ENCODE measurements at regions not wholly inside any gene's neighbourhood (a gene's known extent, or its start where the extent isn't known, plus 50 kb on each side); places are given as distances from the start of the nearest gene placed in this dataset.

DNA sequence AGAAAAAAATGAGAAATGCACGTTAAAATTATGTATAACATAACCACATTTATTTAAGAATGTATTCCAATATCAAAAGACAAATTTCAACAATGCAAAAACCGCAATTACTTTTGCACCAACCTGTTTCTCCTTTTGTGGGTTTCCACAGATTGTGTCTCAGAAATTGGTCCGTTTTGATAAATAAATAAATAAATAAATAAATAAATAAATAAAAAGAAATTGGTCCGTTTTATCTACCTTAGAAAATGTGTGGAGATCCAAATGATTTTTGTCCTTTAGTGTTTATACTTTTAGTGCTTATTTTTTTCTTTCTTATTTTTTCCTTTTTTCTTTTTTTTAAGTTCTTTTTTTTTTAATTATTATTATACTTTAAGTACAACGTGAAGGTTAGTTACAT lies 1682.2 kb upstream of the TMEFF2 start:
- no peak overlapping the region for H2AFZ ChIP-seq (ENCODE audit: low read depth, low read length, poor library complexity, severe bottlenecking)
- POLR2A ChIA-PET, result no interaction called here
- intact Hi-C loops (cut with micrococcal nuclease), result no loop called here
- H3K4me3 ChIP-seq (replicated peaks in 1 of 2; ENCODE audit: low read depth in 1 of 2, low read length in 2 of 2), result no peak overlapping the region
- H3K9ac ChIP-seq (ENCODE audit: low read length), result no peak overlapping the region
- no TSS peak for BruUV-seq (replicated peaks)
- CTCF ChIA-PET, result no interaction called here
- no peaks in the 10 kb centered on the region for H3K4me1 ChIP-seq (ENCODE audit: control insufficient read depth in 1 of 2, insufficient read depth in 2 of 2, low read length in 2 of 2)
- H3K79me2 ChIP-seq (ENCODE audit: insufficient read depth, low read length), result no peaks in the 10 kb centered on the region
- TF ChIP-seq EZH2phosphoT487 (IDR thresholded peaks at IDR 0.05; ENCODE audit: borderline replicate concordance) (no peak), SRF (IDR thresholded peaks at IDR 0.05; ENCODE audit: low read depth) (no peak), JUND (IDR thresholded peaks at IDR 0.05) (no peak), CBX3 (IDR thresholded peaks at IDR 0.05; ENCODE audit: low read depth) (no peak), SIN3A (IDR thresholded peaks at IDR 0.05; ENCODE audit: low read depth) (no peak), SP1 (IDR thresholded peaks at IDR 0.05; ENCODE audit: low read depth) (no peak), POLR2A (IDR thresholded peaks at IDR 0.05; ENCODE audit: borderline replicate concordance, extremely low read depth, insufficient read depth, insufficient read length) (no peak), FOSL1 (IDR thresholded peaks at IDR 0.05; ENCODE audit: low read depth) (no peak), EZH2 (IDR thresholded peaks at IDR 0.05) (no peak), YY1 (IDR thresholded peaks at IDR 0.05; ENCODE audit: extremely low read depth, insufficient replicate concordance, low read depth, low read length) (no peak), CEBPB (IDR thresholded peaks at IDR 0.05; ENCODE audit: low read depth) (no peak), ZFX (IDR thresholded peaks at IDR 0.05) (no peak), ZNF274 (IDR thresholded peaks at IDR 0.05; ENCODE audit: low read depth, low read length) (no peak), RAD21 (IDR thresholded peaks at IDR 0.05; ENCODE audit: low read depth) (no peak), EGR1 (IDR thresholded peaks at IDR 0.05; ENCODE audit: low read depth) (no peak), TCF7L2 (IDR thresholded peaks at IDR 0.05; ENCODE audit: borderline replicate concordance, extremely low read depth, insufficient read depth, insufficient read length) (no peak), ELF1 (IDR thresholded peaks at IDR 0.05; ENCODE audit: borderline replicate concordance, low read depth) (no peak)
- TF ChIP-seq, protein P1, sequence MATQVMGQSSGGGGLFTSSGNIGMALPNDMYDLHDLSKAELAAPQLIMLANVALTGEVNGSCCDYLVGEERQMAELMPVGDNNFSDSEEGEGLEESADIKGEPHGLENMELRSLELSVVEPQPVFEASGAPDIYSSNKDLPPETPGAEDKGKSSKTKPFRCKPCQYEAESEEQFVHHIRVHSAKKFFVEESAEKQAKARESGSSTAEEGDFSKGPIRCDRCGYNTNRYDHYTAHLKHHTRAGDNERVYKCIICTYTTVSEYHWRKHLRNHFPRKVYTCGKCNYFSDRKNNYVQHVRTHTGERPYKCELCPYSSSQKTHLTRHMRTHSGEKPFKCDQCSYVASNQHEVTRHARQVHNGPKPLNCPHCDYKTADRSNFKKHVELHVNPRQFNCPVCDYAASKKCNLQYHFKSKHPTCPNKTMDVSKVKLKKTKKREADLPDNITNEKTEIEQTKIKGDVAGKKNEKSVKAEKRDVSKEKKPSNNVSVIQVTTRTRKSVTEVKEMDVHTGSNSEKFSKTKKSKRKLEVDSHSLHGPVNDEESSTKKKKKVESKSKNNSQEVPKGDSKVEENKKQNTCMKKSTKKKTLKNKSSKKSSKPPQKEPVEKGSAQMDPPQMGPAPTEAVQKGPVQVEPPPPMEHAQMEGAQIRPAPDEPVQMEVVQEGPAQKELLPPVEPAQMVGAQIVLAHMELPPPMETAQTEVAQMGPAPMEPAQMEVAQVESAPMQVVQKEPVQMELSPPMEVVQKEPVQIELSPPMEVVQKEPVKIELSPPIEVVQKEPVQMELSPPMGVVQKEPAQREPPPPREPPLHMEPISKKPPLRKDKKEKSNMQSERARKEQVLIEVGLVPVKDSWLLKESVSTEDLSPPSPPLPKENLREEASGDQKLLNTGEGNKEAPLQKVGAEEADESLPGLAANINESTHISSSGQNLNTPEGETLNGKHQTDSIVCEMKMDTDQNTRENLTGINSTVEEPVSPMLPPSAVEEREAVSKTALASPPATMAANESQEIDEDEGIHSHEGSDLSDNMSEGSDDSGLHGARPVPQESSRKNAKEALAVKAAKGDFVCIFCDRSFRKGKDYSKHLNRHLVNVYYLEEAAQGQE (IDR thresholded peaks at IDR 0.05; ENCODE audit: low read depth), result no peak
- TF ChIP-seq, protein P2, sequence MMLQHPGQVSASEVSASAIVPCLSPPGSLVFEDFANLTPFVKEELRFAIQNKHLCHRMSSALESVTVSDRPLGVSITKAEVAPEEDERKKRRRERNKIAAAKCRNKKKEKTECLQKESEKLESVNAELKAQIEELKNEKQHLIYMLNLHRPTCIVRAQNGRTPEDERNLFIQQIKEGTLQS (IDR thresholded peaks at IDR 0.05), result no peak
- ATAC-seq (no peak), DNase-seq (ENCODE audit: low read depth, low spot score) (no peak)
- no peaks in the 10 kb centered on the region for H3K9me3 ChIP-seq (ENCODE audit: control insufficient read depth in 1 of 2, insufficient read depth in 1 of 2, low read depth in 1 of 2, low read length in 2 of 2)
- no peaks in the 10 kb centered on the region for H3K36me3 ChIP-seq (ENCODE audit: control insufficient read depth in 1 of 2, insufficient read depth in 2 of 2, low read length in 2 of 2)
- H3K4me2 ChIP-seq (ENCODE audit: low read length), result no peak overlapping the region
- H3K27ac ChIP-seq (ENCODE audit: low read depth, low read length), result no peak overlapping the region
- no peaks in the 10 kb centered on the region for H3K27me3 ChIP-seq (ENCODE audit: insufficient read depth, low read length)
- RAD21 ChIA-PET (ENCODE audit: low non-redundant PET in 1 of 2, low total read pairs in 2 of 2, uncharacterized antibody in 2 of 2, unreplicated experiment in 2 of 2), result no interaction called here
- no peaks in the 10 kb centered on the region for H4K20me1 ChIP-seq (ENCODE audit: insufficient read depth)
- no peaks in the 10 kb centered on the region for H3K9me2 ChIP-seq (ENCODE audit: insufficient read depth)

Measured in HCT116 (cell line).